Left lung (tissue), 4 donors: ENCODE measurements at regions not wholly inside any gene's neighbourhood (a gene's known extent, or its start where the extent isn't known, plus 50 kb on each side); places are given as distances from the start of the nearest gene placed in this dataset.
A peak's percentile ranks its signal among the peaks of the same experiment; 100 is the strongest.

ENCODE experiments used
- ATAC-seq: fragments of 200-7000 bp; cut with Tn5 transposase; one replicate; pipeline ENCODE4 v1.9.1; 2020; ENCODE audit warnings: moderate library complexity
- DNase-seq, 4 donors: peaks; one replicate each; pipeline ENCODE4 v3.0.0-alpha.2; 2013 to 2020
- H3K27ac ChIP-seq, 2 donors: fragments of 200-600 bp; sonication (generic) in 1 of 2; one replicate each; pipeline versions ENCODE4 v1.5.0 to v1.8.0; 2020 to 2021
- H3K27me3 ChIP-seq, 2 donors: fragments of 200-600 bp; sonication (generic) in 1 of 2; one replicate each; pipeline versions ENCODE4 v1.5.0 to v1.8.0; 2020 to 2021
- H3K36me3 ChIP-seq, 2 donors: fragments of 200-600 bp; sonication (generic) in 1 of 2; one replicate each; pipeline versions ENCODE4 v1.5.0 to v1.8.0; 2020 to 2021
- H3K4me1 ChIP-seq, 2 donors: fragments of 200-600 bp; one replicate each; pipeline ENCODE4 v1.8.0; 2021
- H3K4me3 ChIP-seq, 2 donors: fragments of 200-600 bp; sonication (generic) in 1 of 2; one replicate each; pipeline versions ENCODE4 v1.5.0 to v1.8.0; 2020 to 2021; ENCODE audit warnings: mild to moderate bottlenecking in 1 of 2
- H3K9me3 ChIP-seq, 2 donors: fragments of 200-600 bp; sonication (generic) in 1 of 2; one replicate each; pipeline versions ENCODE4 v1.5.0 to v1.8.0; 2020 to 2021
- CTCF ChIP-seq, 2 donors: fragments of 200-600 bp; sonication (generic) in 1 of 2; IDR thresholded peaks; one replicate each; pipeline versions ENCODE4 v1.5.0 to v1.8.0; 2021; ENCODE audit warnings: antibody characterized with exemption in 2 of 2
- intact Hi-C, 2 donors: fragments of 100-400 bp; cut with DNase I; formaldehyde crosslinking; loops; one replicate each; pipeline versions ENCODE4 v1.11.2 to v1.14.2; 2022
- donor health status: DM: no; HTN: yes; CAD: no.
- donor health status: DM: no; HTN: no; CAD: no.

GRCh38 chr5:123807177-123807945, 295.4 kb downstream of the CSNK1G3 start:
- Histone ChIP-seq H3K36me3 (no peaks in the 10 kb centered on the region), H3K27ac (no peak overlapping the region), H3K27me3 (no peaks in the 10 kb centered on the region), H3K4me1 (peaks cover 0 to 14% of the 10 kb centered on the region in 2 donors), H3K9me3 (no peaks in the 10 kb centered on the region), H3K4me3 (no peak overlapping the region)
- DNase-seq (peak in 1 of 4 donors; percentile 10), ATAC-seq (peak; percentile 17)
- TF ChIP-seq CTCF (IDR thresholded peaks at IDR 0.05): no peak
- intact Hi-C loops: no loop called here

DNA sequence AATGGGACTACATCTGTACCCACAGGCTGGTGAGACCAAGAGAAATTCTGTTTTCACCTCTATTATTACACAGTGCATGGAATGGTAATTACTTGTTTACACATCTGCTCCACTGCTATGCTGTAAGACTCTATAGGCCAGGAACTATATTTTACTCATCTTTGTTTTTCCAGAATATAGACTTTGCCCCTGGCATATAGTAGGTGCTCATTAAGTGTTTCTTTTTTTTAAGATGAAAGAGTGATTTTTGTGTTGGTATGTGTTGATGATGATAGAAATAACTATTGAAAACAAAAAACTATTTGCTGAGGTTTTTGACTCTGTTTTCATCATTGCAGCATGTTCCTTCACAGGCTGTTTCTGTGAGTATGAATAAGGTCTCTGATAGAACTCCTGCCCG, 294.7 kb downstream of the CSNK1G3 start:
- Histone ChIP-seq H3K4me3 (no peak overlapping the region), H3K36me3 (no peaks in the 10 kb centered on the region), H3K4me1 (peaks cover 0 to 14% of the 10 kb centered on the region in 2 donors), H3K9me3 (no peaks in the 10 kb centered on the region), H3K27me3 (no peaks in the 10 kb centered on the region), H3K27ac (no peak overlapping the region)
- no peak for DNase-seq
- intact Hi-C loops: no loop called here
- ATAC-seq: no peak
- no peak for TF ChIP-seq CTCF (IDR thresholded peaks at IDR 0.05)

GRCh38 chr5:123805300-123805699, 293.3 kb downstream of the CSNK1G3 start:
- no peaks in the 10 kb centered on the region for H3K27me3 ChIP-seq
- H3K4me1 ChIP-seq: peaks cover 0 to 8% of the 10 kb centered on the region in 2 donors
- intact Hi-C loops: no loop called here
- no peak for ATAC-seq
- no peaks in the 10 kb centered on the region for H3K36me3 ChIP-seq
- TF ChIP-seq CTCF (IDR thresholded peaks at IDR 0.05): no peak
- H3K9me3 ChIP-seq: no peaks in the 10 kb centered on the region
- H3K4me3 ChIP-seq: no peak overlapping the region
- no peak for DNase-seq
- H3K27ac ChIP-seq: no peak overlapping the region

- no peak for TF ChIP-seq CTCF (IDR thresholded peaks at IDR 0.05)
- DNase-seq (no peak), ATAC-seq (no peak)
- no peaks in the 10 kb centered on the region for H3K4me1 ChIP-seq
- H3K27ac ChIP-seq: no peak overlapping the region
- intact Hi-C loops: no loop called here
- H3K27me3 ChIP-seq: no peaks in the 10 kb centered on the region
- no peaks in the 10 kb centered on the region for H3K36me3 ChIP-seq
- no peaks in the 10 kb centered on the region for H3K9me3 ChIP-seq
- no peak overlapping the region for H3K4me3 ChIP-seq
These were observed 291.4 kb downstream of the CSNK1G3 start for GRCh38 chr5:123803359-123803758.

DNA sequence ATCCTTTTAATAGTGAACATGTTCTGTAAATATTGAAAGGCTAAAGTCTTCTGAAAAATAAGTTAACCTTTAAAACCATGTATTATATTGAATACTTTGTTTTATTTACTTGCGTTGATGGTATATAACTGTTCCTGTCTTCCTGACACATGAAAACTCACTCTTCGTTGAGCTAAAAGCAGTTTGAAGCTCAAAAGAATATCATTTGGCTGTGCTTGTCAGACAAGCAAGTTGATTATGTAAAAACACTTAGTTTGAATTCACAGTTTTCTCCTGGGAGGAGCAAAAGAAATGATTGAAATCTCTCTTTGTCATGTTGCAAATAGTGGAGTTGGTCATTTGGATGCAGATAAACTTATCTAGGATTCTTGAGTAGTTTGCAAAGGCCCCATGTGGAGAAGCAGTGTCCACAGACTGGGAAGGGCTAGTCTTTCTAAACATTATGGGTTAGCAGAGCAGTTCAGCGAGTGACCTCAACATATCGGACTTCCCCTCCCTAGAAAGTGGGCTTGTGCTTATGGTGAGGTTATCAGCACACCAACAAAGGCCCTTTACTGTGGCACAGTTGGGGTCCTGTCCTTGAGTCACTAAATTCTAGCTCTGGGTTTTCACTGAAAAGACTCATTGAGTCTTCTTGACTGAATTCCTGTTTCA, 290.4 kb downstream of the CSNK1G3 start:
- Histone ChIP-seq H3K27ac (no peak overlapping the region), H3K4me3 (no peak overlapping the region), H3K4me1 (no peaks in the 10 kb centered on the region), H3K36me3 (no peaks in the 10 kb centered on the region), H3K9me3 (no peaks in the 10 kb centered on the region), H3K27me3 (no peaks in the 10 kb centered on the region)
- DNase-seq: no peak
- no peak for ATAC-seq
- intact Hi-C loops: no loop called here
- TF ChIP-seq CTCF (IDR thresholded peaks at IDR 0.05): no peak
